SK-N-SH (cell line): ENCODE measurements at regions not wholly inside any gene's neighbourhood (a gene's known extent, or its start where the extent isn't known, plus 50 kb on each side); places are given as distances from the start of the nearest gene placed in this dataset.

Source experiments
- CTCF ChIA-PET: fragments of 300-600, 350-600 bp; formaldehyde crosslinking; extraction: SDS; loops from one replicate; lab custom pipeline; 2021; lab: Yijun Ruan, JAX
- POLR2A ChIA-PET: fragments of 350-600 bp; sonication (Branson Sonifier 250); formaldehyde crosslinking; extraction: SDS; loops from one replicate; lab custom pipeline; 2020; ENCODE audit warnings: antibody characterized with exemption, inconsistent platforms; lab: Yijun Ruan, JAX
- DNase-seq: peaks from one replicate; pipeline ENCODE4 v3.0.0; 2012
- H2AFZ ChIP-seq: fragments of 200-600 bp; sonication (generic); 2 replicates; pipeline ENCODE4 v1.8.1; 2016; ENCODE audit warnings: antibody characterized with exemption, mild to moderate bottlenecking, low read depth
- H3F3A ChIP-seq: fragments of 200-600 bp; sonication (generic); replicated peaks from 2 replicates; pipeline ENCODE3; 2016; ENCODE audit warnings: antibody characterized with exemption, mild to moderate bottlenecking; ENCODE audit not compliant: insufficient read depth
- H3K27ac ChIP-seq, 2 experiments: fragments of 200-500 bp in 1 of 2; fragments of 200-600 bp in 1 of 2; sonication (Bioruptor generic) in 1 of 2; sonication (generic), shearing (Covaris generic) in 1 of 2; 2 replicates each; pipeline versions ENCODE4 v1.5.1 to v1.6.1; 2014 to 2016; ENCODE audit warnings: low read depth in 2 of 2, inconsistent platforms in 1 of 2, low read length in 1 of 2, mild to moderate bottlenecking in 1 of 2, mixed read lengths in 1 of 2
- H3K27me3 ChIP-seq: fragments of 200-600 bp; sonication (generic), shearing (Covaris generic); 2 replicates; pipeline ENCODE4 v1.6.1; 2016; ENCODE audit warnings: mixed run types; ENCODE audit not compliant: insufficient read depth
- H3K36me3 ChIP-seq, 2 experiments: fragments of 200-500 bp in 1 of 2; fragments of 200-600 bp in 1 of 2; sonication (Bioruptor generic) in 1 of 2; sonication (generic) in 1 of 2; replicated peaks in 1 of 2; 2 replicates each; pipeline versions ENCODE3 to v1.5.1; 2014 to 2016; ENCODE audit warnings: low read length in 1 of 2, mild to moderate bottlenecking in 1 of 2; ENCODE audit not compliant: insufficient read depth in 2 of 2, control insufficient read depth in 1 of 2
- H3K4me1 ChIP-seq, 2 experiments: fragments of 200-500 bp in 1 of 2; fragments of 200-600 bp in 1 of 2; sonication (Bioruptor generic) in 1 of 2; sonication (generic), shearing (Covaris generic) in 1 of 2; 2 replicates each; pipeline versions ENCODE4 v1.5.1 to v1.6.1; 2014 to 2016; ENCODE audit warnings: low read depth in 1 of 2, low read length in 1 of 2, mixed run types in 1 of 2; ENCODE audit not compliant: insufficient read depth in 2 of 2, control insufficient read depth in 1 of 2
- H3K4me2 ChIP-seq: fragments of 200-600 bp; sonication (generic), shearing (Covaris generic); 2 replicates; pipeline ENCODE4 v1.6.1; 2017; ENCODE audit warnings: mixed run types
- H3K4me3 ChIP-seq, 2 experiments: fragments of 200-500 bp in 1 of 2; fragments of 200-600 bp in 1 of 2; sonication (Bioruptor generic) in 1 of 2; sonication (generic), shearing (Covaris generic) in 1 of 2; 2 replicates each; pipeline versions ENCODE4 v1.5.1 to v1.8.1; 2014 to 2016; ENCODE audit warnings: low read depth in 2 of 2, inconsistent platforms in 1 of 2, low read length in 1 of 2, mild to moderate bottlenecking in 1 of 2, mixed read lengths in 1 of 2, moderate library complexity in 1 of 2
- H3K79me2 ChIP-seq: fragments of 200-600 bp; sonication (generic); 2 replicates; pipeline ENCODE4 v1.8.1; 2017; ENCODE audit warnings: mild to moderate bottlenecking; ENCODE audit not compliant: insufficient read depth
- H3K9ac ChIP-seq: fragments of 200-600 bp; sonication (generic); 2 replicates; pipeline ENCODE4 v1.6.1; 2017; ENCODE audit warnings: mixed run types
- H3K9me2 ChIP-seq: fragments of 200-600 bp; sonication (generic); 2 replicates; pipeline ENCODE4 v1.6.1; 2017; ENCODE audit warnings: mixed run types
- H3K9me3 ChIP-seq: fragments of 200-600 bp; sonication (generic); 2 replicates; pipeline ENCODE4 v1.6.1; 2017; ENCODE audit warnings: mixed run types, mild to moderate bottlenecking, moderate library complexity
- H4K20me1 ChIP-seq: fragments of 200-600 bp; sonication (generic); 2 replicates; pipeline ENCODE4 v1.6.1; 2017; ENCODE audit warnings: mild to moderate bottlenecking, mixed run types; ENCODE audit not compliant: insufficient read depth
- CHD2 ChIP-seq: fragments of 150-350 bp; IDR thresholded peaks from 2 replicates; pipeline ENCODE4 v1.6.1; 2018; ENCODE audit warnings: low read length; ENCODE audit not compliant: partially characterized antibody
- FOSL2 ChIP-seq: IDR thresholded peaks from 2 replicates; pipeline ENCODE4 v1.4.0; 2012; ENCODE audit warnings: low read depth, mild to moderate bottlenecking, moderate library complexity, borderline replicate concordance
- FOXJ3 ChIP-seq: sonication (generic); formaldehyde crosslinking; IDR thresholded peaks from 2 replicates; pipeline ENCODE4 v1.5.1; 2020; ENCODE audit warnings: mild to moderate bottlenecking, missing genetic modification reagents
- FOXM1 ChIP-seq: IDR thresholded peaks from 2 replicates; pipeline ENCODE4 v1.4.0; 2012; ENCODE audit warnings: low read depth, mild to moderate bottlenecking
- IRF3 ChIP-seq: fragments of 150-350 bp; IDR thresholded peaks from 2 replicates; pipeline ENCODE4 v1.6.1; 2016; ENCODE audit warnings: mild to moderate bottlenecking, low read depth, low read length
- JUND ChIP-seq: IDR thresholded peaks from 2 replicates; pipeline ENCODE4 v1.4.0; 2012
- MAX ChIP-seq: IDR thresholded peaks from 2 replicates; pipeline ENCODE4 v1.4.0; 2012; ENCODE audit warnings: low read depth
- MEF2A ChIP-seq: IDR thresholded peaks from 2 replicates; pipeline ENCODE4 v1.4.0; 2012; ENCODE audit warnings: low read depth, borderline replicate concordance
- NFIC ChIP-seq: IDR thresholded peaks from 2 replicates; pipeline ENCODE4 v1.4.0; 2012; ENCODE audit warnings: borderline replicate concordance
- NRF1 ChIP-seq: IDR thresholded peaks from 2 replicates; pipeline ENCODE4 v1.6.1; 2012; ENCODE audit warnings: low read depth, mild to moderate bottlenecking, low read length
- PBX3 ChIP-seq: IDR thresholded peaks from 2 replicates; pipeline ENCODE4; 2012
- POLR2AphosphoS5 ChIP-seq: IDR thresholded peaks from 2 replicates; pipeline ENCODE4 v1.6.1; 2012; ENCODE audit warnings: low read depth, low read length
- RCOR1 ChIP-seq: fragments of 150-350 bp; IDR thresholded peaks from 2 replicates; pipeline ENCODE4 v1.6.1; 2017; ENCODE audit warnings: antibody characterized with exemption, low read length
- REST ChIP-seq: IDR thresholded peaks from 2 replicates; pipeline ENCODE4 v1.6.1; 2012; ENCODE audit warnings: mild to moderate bottlenecking, low read depth, low read length, moderate library complexity
- RXRA ChIP-seq: IDR thresholded peaks from 2 replicates; pipeline ENCODE4 v1.4.0; 2012; ENCODE audit warnings: low read depth, mild to moderate bottlenecking, borderline replicate concordance
- SIN3A ChIP-seq: IDR thresholded peaks from 2 replicates; pipeline ENCODE4 v1.6.1; 2012; ENCODE audit warnings: low read depth, mild to moderate bottlenecking, low read length, moderate library complexity, borderline replicate concordance
- SMC3 ChIP-seq: IDR thresholded peaks from 2 replicates; pipeline ENCODE4 v1.6.1; 2012; ENCODE audit warnings: low read depth, low read length, improper control_type of control experiment
- TCF12 ChIP-seq: IDR thresholded peaks from 2 replicates; pipeline ENCODE4 v1.4.0; 2012
- TEAD4 ChIP-seq: IDR thresholded peaks from 2 replicates; pipeline ENCODE4 v1.4.0; 2012; ENCODE audit warnings: mild to moderate bottlenecking, borderline replicate concordance; ENCODE audit not compliant: insufficient read depth
- ZBTB33 ChIP-seq: IDR thresholded peaks from 2 replicates; pipeline ENCODE4 v1.4.0; 2012; ENCODE audit warnings: low read depth, borderline replicate concordance
- WGBS: methylation state at CpG from one replicate; pipeline ENCODE4 v1.1.6; 2017; ENCODE audit warnings: low lambda C conversion rate; 5-methylcytosine and 5-hydroxymethylcytosine counted together
- TF ChIP-seq, protein P1 (sequence below): fragments of 150-350 bp; IDR thresholded peaks from 2 replicates; pipeline ENCODE4 v1.6.1; 2017; ENCODE audit warnings: antibody characterized with exemption, low read length, low read depth, borderline replicate concordance

GRCh38 chr16:86289907-86290306 is 220.4 kb upstream of the FOXF1 start:
- CTCF ChIA-PET, result no interaction called here
- POLR2A ChIA-PET, result no interaction called here
- WGBS, result 0% methylated on average over 2 of the region's 2 CpGs
- DNase-seq, result no peak
- Histone ChIP-seq H3K4me1 (no peaks in the 10 kb centered on the region), H4K20me1 (no peaks in the 10 kb centered on the region), H3K4me2 (no peak overlapping the region), H3K9me2 (no peaks in the 10 kb centered on the region), H3K9me3 (no peaks in the 10 kb centered on the region), H3K27ac (no peak overlapping the region), H3F3A (no peaks in the 10 kb centered on the region), H2AFZ (no peak overlapping the region), H3K9ac (no peak overlapping the region), H3K79me2 (no peaks in the 10 kb centered on the region), H3K4me3 (no peak overlapping the region), H3K36me3 (no peaks in the 10 kb centered on the region), H3K27me3 (peaks cover 97% of the 10 kb centered on the region)
- TF ChIP-seq POLR2AphosphoS5 (no peak), SMC3 (no peak), RXRA (no peak), TCF12 (no peak), NRF1 (no peak), MAX (no peak), FOSL2 (no peak), SIN3A (no peak), JUND (no peak), TEAD4 (no peak), FOXJ3 (CRISPR knock-in tag) (no peak), RCOR1 (no peak), CHD2 (no peak), MEF2A (no peak)
- TF ChIP-seq, protein P1, sequence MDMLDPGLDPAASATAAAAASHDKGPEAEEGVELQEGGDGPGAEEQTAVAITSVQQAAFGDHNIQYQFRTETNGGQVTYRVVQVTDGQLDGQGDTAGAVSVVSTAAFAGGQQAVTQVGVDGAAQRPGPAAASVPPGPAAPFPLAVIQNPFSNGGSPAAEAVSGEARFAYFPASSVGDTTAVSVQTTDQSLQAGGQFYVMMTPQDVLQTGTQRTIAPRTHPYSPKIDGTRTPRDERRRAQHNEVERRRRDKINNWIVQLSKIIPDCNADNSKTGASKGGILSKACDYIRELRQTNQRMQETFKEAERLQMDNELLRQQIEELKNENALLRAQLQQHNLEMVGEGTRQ, result no peak

DNA sequence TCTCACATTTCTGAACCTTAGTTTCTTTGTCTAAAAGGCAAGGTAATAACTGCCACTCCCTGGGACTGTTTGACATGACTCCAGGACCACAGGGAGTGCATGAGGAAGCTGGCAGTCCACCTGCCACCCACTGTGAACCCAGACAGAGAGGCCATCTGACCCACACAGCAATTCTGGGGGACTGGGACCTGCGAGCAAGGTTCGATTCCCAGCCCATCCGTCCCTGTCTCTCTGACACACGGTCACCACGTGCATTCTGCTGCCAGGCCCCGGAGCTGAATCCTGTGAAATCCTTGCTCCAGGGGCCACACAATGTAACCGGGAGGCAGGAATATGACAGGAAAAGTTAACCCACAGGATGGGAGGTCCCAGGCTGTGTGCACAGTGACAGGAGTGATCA is 218.8 kb upstream of the FOXF1 start:
- H3K4me3 ChIP-seq, result no peak overlapping the region
- DNase-seq, result no peak
- CTCF ChIA-PET, result no interaction called here
- H4K20me1 ChIP-seq, result no peaks in the 10 kb centered on the region
- no peaks in the 10 kb centered on the region for H3K9me3 ChIP-seq
- no peaks in the 10 kb centered on the region for H3K36me3 ChIP-seq
- WGBS, result 5% methylated on average over 4 of the region's 7 CpGs
- H3K27me3 ChIP-seq, result peaks cover 98% of the 10 kb centered on the region
- H3K79me2 ChIP-seq, result no peaks in the 10 kb centered on the region
- no peak overlapping the region for H3K4me2 ChIP-seq
- no peaks in the 10 kb centered on the region for H3K9me2 ChIP-seq
- POLR2A ChIA-PET, result no interaction called here
- H3K9ac ChIP-seq, result no peak overlapping the region
- no peak overlapping the region for H2AFZ ChIP-seq
- no peak overlapping the region for H3K27ac ChIP-seq
- no peaks in the 10 kb centered on the region for H3F3A ChIP-seq
- H3K4me1 ChIP-seq, result no peaks in the 10 kb centered on the region
- TF ChIP-seq TCF12 (no peak), RCOR1 (no peak), POLR2AphosphoS5 (no peak), RXRA (no peak), ZBTB33 (no peak), FOXM1 (no peak), REST (no peak), NFIC (no peak), PBX3 (no peak), TEAD4 (no peak), IRF3 (no peak)
